Right atrium auricular region (tissue), 2 donors: ENCODE measurements at regions not wholly inside any gene's neighbourhood (a gene's known extent, or its start where the extent isn't known, plus 50 kb on each side); places are given as distances from the start of the nearest gene placed in this dataset.

Experiments
- DNase-seq: peaks from one replicate; pipeline ENCODE4 v3.0.0-alpha.2; 2019; ENCODE audit warnings: low spot score
- H3K27ac ChIP-seq, 2 donors: fragments of 200-600 bp; sonication (generic); 1 replicate in 1 of 2; 2 replicates in 1 of 2; pipeline ENCODE4 v1.5.1; 2016 to 2019
- H3K27me3 ChIP-seq, 2 donors: fragments of 200-600 bp; sonication (generic); one replicate each; pipeline versions ENCODE4 v1.5.1 to v1.6.0; 2017 to 2019
- H3K36me3 ChIP-seq: fragments of 200-600 bp; sonication (generic); one replicate; pipeline ENCODE4 v1.5.1; 2016
- H3K4me1 ChIP-seq, 2 donors: fragments of 200-600 bp; sonication (generic); one replicate each; pipeline versions ENCODE4 v1.5.1 to v1.6.0; 2017 to 2019
- H3K4me3 ChIP-seq, 2 donors: fragments of 200-600 bp; sonication (generic); 1 replicate in 1 of 2; 2 replicates in 1 of 2; pipeline ENCODE4 v1.5.1; 2017 to 2019; ENCODE audit warnings: mild to moderate bottlenecking in 1 of 2, moderate library complexity in 1 of 2
- H3K9me3 ChIP-seq, 2 donors: fragments of 200-600 bp; sonication (generic); one replicate each; pipeline ENCODE4 v1.5.1; 2019
- TF ChIP-seq, protein P1 (sequence below), 2 donors: fragments of 200-600 bp; sonication (generic); IDR thresholded peaks; one replicate each; pipeline ENCODE4 v1.5.1; 2019; ENCODE audit warnings: antibody characterized with exemption in 2 of 2

DNA sequence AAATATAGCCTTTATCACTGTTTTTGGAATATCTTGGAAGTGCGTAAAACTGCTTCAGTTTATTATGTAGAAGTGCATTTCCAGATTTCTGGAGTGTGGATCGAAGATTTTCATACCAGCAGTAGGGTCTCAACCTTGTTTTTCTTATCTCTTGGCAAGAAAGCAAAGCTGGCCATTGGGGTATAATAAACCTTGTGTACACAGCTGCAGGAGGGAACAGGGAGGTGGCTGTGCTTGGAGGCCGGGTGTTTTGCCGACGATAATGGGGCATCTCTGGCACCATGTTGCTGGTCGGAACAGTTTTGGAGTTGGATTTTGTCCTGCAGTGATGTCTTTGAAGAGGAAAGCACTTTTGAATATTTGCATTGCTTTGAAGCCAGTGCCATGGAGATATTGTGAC, 308.8 kb upstream of the DMRT1 start:
- Histone ChIP-seq H3K27me3 (no peaks in the 10 kb centered on the region), H3K4me3 (no peak overlapping the region), H3K4me1 (peaks cover 0 to 72% of the 10 kb centered on the region in 2 donors), H3K27ac (peak overlapping the region in 1 of 2 donors; percentile 68), H3K9me3 (no peaks in the 10 kb centered on the region), H3K36me3 (no peaks in the 10 kb centered on the region)
- DNase-seq, result no peak
- TF ChIP-seq, protein P1, sequence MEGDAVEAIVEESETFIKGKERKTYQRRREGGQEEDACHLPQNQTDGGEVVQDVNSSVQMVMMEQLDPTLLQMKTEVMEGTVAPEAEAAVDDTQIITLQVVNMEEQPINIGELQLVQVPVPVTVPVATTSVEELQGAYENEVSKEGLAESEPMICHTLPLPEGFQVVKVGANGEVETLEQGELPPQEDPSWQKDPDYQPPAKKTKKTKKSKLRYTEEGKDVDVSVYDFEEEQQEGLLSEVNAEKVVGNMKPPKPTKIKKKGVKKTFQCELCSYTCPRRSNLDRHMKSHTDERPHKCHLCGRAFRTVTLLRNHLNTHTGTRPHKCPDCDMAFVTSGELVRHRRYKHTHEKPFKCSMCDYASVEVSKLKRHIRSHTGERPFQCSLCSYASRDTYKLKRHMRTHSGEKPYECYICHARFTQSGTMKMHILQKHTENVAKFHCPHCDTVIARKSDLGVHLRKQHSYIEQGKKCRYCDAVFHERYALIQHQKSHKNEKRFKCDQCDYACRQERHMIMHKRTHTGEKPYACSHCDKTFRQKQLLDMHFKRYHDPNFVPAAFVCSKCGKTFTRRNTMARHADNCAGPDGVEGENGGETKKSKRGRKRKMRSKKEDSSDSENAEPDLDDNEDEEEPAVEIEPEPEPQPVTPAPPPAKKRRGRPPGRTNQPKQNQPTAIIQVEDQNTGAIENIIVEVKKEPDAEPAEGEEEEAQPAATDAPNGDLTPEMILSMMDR (IDR thresholded peaks at IDR 0.05), result no peak

DNA sequence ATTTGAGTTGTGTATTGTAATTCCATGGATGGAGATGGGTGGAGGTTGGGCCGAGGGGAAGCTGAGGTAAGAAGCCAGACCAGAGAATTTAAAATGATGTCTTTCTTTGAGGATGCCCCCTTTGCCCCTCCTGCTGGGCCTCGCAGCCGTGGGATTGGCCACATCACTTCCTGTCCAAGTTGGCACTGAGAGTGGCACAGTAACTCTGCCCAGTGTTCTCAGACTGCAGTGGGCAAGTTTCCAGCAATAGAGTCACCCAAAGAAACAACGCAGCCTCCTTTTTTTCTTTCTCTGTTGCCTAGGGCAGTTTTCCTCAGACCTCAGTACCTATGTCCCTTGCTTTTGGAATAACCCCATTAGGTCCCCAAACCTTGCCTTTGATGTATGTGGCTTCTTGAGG, 306.6 kb upstream of the DMRT1 start:
- H3K27ac ChIP-seq, result peak overlapping the region; percentile 54 to 68
- DNase-seq, result no peak

DNA sequence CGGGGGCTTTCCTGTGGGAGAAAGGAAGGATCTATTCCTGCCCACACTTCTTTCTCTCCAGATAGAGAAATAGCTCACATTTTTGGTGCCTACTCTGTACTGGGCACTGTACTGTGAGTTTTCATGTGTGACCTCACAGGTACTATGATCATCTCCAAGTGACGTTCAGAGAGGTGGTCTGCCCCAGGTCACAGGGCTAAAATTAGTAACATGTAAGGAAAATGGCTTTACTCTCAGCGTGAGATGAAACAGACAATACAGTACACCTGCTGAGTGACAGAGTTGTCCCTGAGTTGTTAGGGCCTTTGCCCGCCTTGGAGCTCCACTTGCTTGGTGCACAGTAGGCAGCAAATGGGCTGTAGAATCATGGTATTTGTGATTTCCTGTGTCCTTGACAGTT, 306.1 kb upstream of the DMRT1 start:
- peaks cover 0 to 79% of the 10 kb centered on the region in 2 donors for H3K4me1 ChIP-seq
- no peaks in the 10 kb centered on the region for H3K9me3 ChIP-seq
- TF ChIP-seq, protein P1 (IDR thresholded peaks at IDR 0.05), result no peak
- no peaks in the 10 kb centered on the region for H3K27me3 ChIP-seq
- peak overlapping the region; percentile 54 to 68 for H3K27ac ChIP-seq
- H3K4me3 ChIP-seq, result no peak overlapping the region
- DNase-seq, result no peak
- H3K36me3 ChIP-seq, result no peaks in the 10 kb centered on the region

More for the DNA sequence above, 306.6 kb upstream of the DMRT1 start:
- H3K4me1 ChIP-seq, result peaks cover 0 to 80% of the 10 kb centered on the region in 2 donors
- H3K36me3 ChIP-seq, result no peaks in the 10 kb centered on the region
- no peaks in the 10 kb centered on the region for H3K27me3 ChIP-seq
- H3K4me3 ChIP-seq, result no peak overlapping the region
- TF ChIP-seq, protein P1 (IDR thresholded peaks at IDR 0.05), result no peak
- no peaks in the 10 kb centered on the region for H3K9me3 ChIP-seq

DNA sequence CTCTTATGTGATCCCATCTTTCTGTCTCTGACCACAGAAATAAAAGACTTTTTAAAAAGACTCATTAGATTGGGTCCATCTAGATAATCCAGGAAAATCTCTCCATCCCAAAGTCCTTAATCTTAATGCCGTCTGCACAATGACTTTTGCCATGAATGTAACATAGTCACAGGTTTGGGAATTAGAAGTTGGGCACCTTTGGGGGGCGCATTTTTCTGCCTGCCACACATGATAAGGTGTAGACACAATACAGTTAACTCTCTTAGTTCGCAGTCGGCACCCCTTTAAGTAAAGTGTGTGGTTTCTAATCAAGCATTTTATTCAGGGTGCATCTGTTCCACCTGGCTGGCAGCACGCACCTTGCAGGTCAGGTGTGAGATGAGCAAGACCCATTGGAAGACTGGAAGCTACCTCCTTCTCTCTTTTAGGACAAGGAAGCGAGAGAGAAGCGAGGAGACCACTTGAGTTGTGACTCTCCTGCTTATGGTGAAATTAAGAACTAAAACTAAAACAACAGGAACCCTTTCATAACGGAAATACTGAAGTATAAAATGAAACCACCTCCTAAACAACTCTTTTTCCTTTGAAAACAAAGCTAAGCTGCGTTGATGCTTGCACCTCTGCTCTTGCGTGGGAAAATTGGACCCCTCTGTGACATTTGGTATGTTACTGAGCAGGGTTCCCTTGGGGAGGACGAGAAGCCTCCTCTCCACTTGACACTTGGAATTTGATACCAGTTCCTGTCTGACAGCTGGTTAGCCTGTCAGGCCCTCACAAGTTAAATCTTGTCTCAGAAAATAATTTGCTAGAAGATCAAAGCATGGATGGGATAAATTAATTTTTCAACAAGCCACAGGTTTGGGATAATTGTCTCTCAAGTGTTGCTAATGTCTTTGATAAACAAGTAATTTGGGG, 304.6 kb upstream of the DMRT1 start:
- Histone ChIP-seq H3K4me1 (peaks cover 0 to 64% of the 10 kb centered on the region in 2 donors), H3K9me3 (no peaks in the 10 kb centered on the region), H3K4me3 (peak overlapping the region in 1 of 2 donors; percentile 1), H3K27me3 (no peaks in the 10 kb centered on the region), H3K27ac (peak overlapping the region; percentile 6 to 47), H3K36me3 (no peaks in the 10 kb centered on the region)
- no peak for DNase-seq
- TF ChIP-seq, protein P1 (IDR thresholded peaks at IDR 0.05), result no peak

DNA sequence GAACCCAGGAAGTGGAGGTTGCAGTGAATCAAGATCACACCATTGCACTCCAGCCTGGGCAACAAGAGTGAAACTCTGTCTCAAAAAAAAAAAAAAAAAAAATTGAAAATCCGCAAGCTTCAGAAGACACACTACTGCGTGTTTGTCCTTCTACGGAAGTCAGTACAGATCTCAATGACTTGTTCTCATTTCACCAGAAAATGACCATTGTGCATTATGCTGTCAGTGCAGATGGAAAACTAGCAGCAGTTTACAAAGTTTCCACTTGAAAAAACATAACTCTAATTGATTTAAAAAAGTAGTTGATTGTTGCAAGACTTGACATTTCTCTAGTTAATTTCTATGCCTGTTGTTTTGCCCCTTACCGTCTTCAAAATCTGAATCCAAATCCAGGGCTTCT, 298.0 kb upstream of the DMRT1 start:
- H3K27ac ChIP-seq, result no peak overlapping the region
- no peak overlapping the region for H3K4me3 ChIP-seq
- DNase-seq, result no peak
- peaks cover 0 to 40% of the 10 kb centered on the region in 2 donors for H3K4me1 ChIP-seq
- TF ChIP-seq, protein P1 (IDR thresholded peaks at IDR 0.05), result no peak
- no peaks in the 10 kb centered on the region for H3K36me3 ChIP-seq
- no peaks in the 10 kb centered on the region for H3K27me3 ChIP-seq
- H3K9me3 ChIP-seq, result no peaks in the 10 kb centered on the region
